Peyer's patch (tissue), 4 donors: ENCODE measurements at regions not wholly inside any gene's neighbourhood (a gene's known extent, or its start where the extent isn't known, plus 50 kb on each side); places are given as distances from the start of the nearest gene placed in this dataset.

Experiments used
- DNase-seq, 3 donors: peaks; one replicate each; pipeline ENCODE4 v3.0.0-alpha.2; 2017 to 2019
- H3K27ac ChIP-seq, 4 donors: fragments of 200-600 bp; sonication (generic); one replicate each; pipeline ENCODE4 v1.5.1; 2016 to 2019
- H3K27me3 ChIP-seq, 2 donors: fragments of 200-600 bp; sonication (generic); one replicate each; pipeline ENCODE4 v1.5.1; 2019
- H3K36me3 ChIP-seq, 3 donors: fragments of 200-600 bp; sonication (generic); one replicate each; pipeline ENCODE4 v1.5.1; 2016 to 2019
- H3K4me1 ChIP-seq, 4 donors: fragments of 200-600 bp; sonication (generic); one replicate each; pipeline ENCODE4 v1.5.1; 2016 to 2019
- H3K4me3 ChIP-seq, 4 donors: fragments of 200-600 bp; sonication (generic); 1 replicate in 3 of 4; 2 replicates in 1 of 4; pipeline ENCODE4 v1.5.1; 2016 to 2019; ENCODE audit warnings: mild to moderate bottlenecking in 1 of 4
- H3K9me3 ChIP-seq, 4 donors: fragments of 200-600 bp; sonication (generic); one replicate each; pipeline ENCODE4 v1.5.1; 2016 to 2019; ENCODE audit warnings: mild to moderate bottlenecking in 1 of 4
- POLR2A ChIP-seq, 2 donors: fragments of 450-650 bp; IDR thresholded peaks; one replicate each; pipeline ENCODE4 v1.5.1; 2017; ENCODE audit warnings: antibody characterized with exemption in 2 of 2, mild to moderate bottlenecking in 2 of 2, moderate library complexity in 2 of 2
- TF ChIP-seq, protein P1 (sequence below), 6 experiments: fragments of 450-650 bp in 4 of 6; fragments of 200-600 bp in 2 of 6; sonication (generic) in 1 of 6; IDR thresholded peaks; one replicate each; pipeline ENCODE4 v1.5.1; 2017 to 2019; ENCODE audit warnings: antibody characterized with exemption in 6 of 6, mild to moderate bottlenecking in 3 of 6, moderate library complexity in 1 of 6

DNA sequence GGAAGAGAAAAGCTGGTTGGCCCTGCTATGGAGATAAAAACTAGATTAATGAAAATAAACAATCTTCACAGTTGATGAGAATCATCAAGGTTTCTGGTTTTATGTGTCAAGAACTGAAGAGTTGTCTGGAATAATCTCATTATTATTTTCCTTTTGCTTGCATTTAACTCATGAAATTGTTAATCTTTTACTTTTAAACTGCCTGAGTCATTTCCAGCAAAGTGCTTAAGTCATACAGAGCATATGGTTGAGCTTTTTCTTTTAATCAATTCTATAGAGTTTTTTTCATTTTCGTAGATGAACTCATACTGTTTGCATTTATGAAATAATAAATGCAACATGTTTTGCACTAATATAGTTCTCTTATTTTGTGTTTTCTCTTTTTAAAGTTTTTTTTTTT is 747.9 kb downstream of the NXPH1 start:
- Histone ChIP-seq H3K4me1 (no peaks in the 10 kb centered on the region), H3K36me3 (no peaks in the 10 kb centered on the region), H3K27ac (no peak overlapping the region), H3K4me3 (no peak overlapping the region), H3K27me3 (no peaks in the 10 kb centered on the region), H3K9me3 (no peaks in the 10 kb centered on the region)
- no peak for DNase-seq
- TF ChIP-seq, protein P1, sequence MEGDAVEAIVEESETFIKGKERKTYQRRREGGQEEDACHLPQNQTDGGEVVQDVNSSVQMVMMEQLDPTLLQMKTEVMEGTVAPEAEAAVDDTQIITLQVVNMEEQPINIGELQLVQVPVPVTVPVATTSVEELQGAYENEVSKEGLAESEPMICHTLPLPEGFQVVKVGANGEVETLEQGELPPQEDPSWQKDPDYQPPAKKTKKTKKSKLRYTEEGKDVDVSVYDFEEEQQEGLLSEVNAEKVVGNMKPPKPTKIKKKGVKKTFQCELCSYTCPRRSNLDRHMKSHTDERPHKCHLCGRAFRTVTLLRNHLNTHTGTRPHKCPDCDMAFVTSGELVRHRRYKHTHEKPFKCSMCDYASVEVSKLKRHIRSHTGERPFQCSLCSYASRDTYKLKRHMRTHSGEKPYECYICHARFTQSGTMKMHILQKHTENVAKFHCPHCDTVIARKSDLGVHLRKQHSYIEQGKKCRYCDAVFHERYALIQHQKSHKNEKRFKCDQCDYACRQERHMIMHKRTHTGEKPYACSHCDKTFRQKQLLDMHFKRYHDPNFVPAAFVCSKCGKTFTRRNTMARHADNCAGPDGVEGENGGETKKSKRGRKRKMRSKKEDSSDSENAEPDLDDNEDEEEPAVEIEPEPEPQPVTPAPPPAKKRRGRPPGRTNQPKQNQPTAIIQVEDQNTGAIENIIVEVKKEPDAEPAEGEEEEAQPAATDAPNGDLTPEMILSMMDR (IDR thresholded peaks at IDR 0.05) = no peak
- no peak for TF ChIP-seq POLR2A (IDR thresholded peaks at IDR 0.05)

DNA sequence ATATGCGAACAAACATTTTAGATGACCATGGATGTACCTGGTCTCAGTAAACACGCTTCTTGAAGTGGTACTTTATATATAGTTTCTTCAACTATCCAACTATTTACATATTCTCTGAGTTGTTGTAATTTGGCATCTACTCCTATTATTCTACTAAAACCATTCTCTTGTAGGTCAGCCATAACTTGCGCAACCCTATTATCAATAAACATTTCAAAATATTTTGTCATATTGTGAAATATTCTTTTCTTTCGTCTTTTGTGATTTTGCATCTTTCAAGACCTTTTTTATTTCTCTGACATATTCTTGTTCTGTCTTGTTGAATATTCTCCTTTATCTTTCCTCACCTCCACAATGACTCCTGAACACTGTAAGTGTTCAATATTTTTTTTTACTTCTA is 753.3 kb downstream of the NXPH1 start:
- no peaks in the 10 kb centered on the region for H3K9me3 ChIP-seq
- no peaks in the 10 kb centered on the region for H3K36me3 ChIP-seq
- H3K27ac ChIP-seq = no peak overlapping the region
- no peak for DNase-seq
- H3K4me3 ChIP-seq = no peak overlapping the region
- H3K4me1 ChIP-seq = no peaks in the 10 kb centered on the region
- no peak for TF ChIP-seq POLR2A (IDR thresholded peaks at IDR 0.05)
- TF ChIP-seq, protein P1 (IDR thresholded peaks at IDR 0.05) = no peak
- no peaks in the 10 kb centered on the region for H3K27me3 ChIP-seq

DNA sequence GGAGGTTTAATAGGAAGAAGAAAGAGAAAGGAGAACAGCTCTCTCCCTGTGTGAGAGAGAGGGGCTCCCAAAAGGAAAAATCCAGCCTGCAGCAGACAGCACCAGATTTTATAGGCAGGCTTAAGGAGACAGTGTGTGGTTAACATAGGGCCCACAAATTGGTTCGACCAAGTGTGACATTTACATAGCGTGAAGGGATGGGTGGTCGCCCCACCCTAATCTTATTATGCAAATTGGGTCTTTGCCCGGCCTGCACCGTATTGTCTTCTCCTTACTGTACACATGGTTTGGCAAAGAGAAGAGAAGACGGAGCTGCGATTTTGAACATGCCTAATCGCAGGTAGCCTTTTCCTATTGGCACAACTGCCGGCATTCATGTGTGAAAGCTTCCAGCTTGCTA is 756.3 kb downstream of the NXPH1 start:
- H3K27me3 ChIP-seq = no peaks in the 10 kb centered on the region
- no peak overlapping the region for H3K4me3 ChIP-seq
- H3K27ac ChIP-seq = no peak overlapping the region
- no peaks in the 10 kb centered on the region for H3K4me1 ChIP-seq
- H3K9me3 ChIP-seq = no peaks in the 10 kb centered on the region
- no peak for DNase-seq
- TF ChIP-seq, protein P1 (IDR thresholded peaks at IDR 0.05) = no peak
- no peak for TF ChIP-seq POLR2A (IDR thresholded peaks at IDR 0.05)
- no peaks in the 10 kb centered on the region for H3K36me3 ChIP-seq

DNA sequence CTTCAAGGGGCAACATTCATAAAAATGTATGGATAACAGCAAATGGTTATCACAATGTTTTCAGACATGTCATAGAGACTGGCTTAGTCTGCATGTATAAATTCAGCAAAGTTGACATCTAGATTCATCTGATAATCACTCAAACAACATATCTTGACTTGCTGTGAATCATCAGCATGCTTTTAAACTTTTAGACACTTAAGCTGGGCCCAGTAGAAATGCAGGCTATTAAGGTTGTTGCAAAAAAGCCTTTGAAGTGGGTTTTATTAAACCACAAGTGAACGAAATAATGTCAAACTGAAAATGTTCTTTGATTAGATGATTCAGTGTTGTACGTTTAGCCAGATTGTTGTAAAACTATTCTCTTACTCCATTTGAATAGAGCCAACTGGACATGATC is 759.6 kb downstream of the NXPH1 start:
- Histone ChIP-seq H3K4me3 (no peak overlapping the region), H3K27me3 (no peaks in the 10 kb centered on the region), H3K4me1 (no peaks in the 10 kb centered on the region), H3K9me3 (no peaks in the 10 kb centered on the region), H3K27ac (no peak overlapping the region), H3K36me3 (no peaks in the 10 kb centered on the region)
- no peak for DNase-seq
- no peak for TF ChIP-seq POLR2A (IDR thresholded peaks at IDR 0.05)
- TF ChIP-seq, protein P1 (IDR thresholded peaks at IDR 0.05) = no peak

DNA sequence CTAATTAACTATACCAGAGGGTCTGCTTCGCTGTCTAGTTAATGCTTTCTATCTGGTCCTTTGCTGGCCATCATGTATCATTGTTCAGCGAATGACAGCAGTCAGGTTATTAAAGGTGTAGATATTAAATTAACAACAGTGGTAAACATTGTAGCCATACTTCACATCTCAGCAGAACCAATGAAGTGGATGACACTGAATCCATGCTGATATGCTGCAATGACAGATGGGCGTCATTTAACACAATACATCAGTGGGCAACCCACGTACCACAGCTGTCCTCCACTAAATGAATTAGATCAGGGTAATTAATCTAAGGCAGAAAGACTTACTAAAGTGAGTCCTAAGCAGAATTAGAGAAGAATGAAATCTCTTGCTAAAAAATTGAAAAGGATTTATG is 767.2 kb downstream of the NXPH1 start:
- Histone ChIP-seq H3K4me3 (no peak overlapping the region), H3K4me1 (no peaks in the 10 kb centered on the region), H3K27ac (no peak overlapping the region), H3K9me3 (no peaks in the 10 kb centered on the region), H3K36me3 (no peaks in the 10 kb centered on the region), H3K27me3 (no peaks in the 10 kb centered on the region)
- no peak for DNase-seq
- no peak for TF ChIP-seq POLR2A (IDR thresholded peaks at IDR 0.05)
- TF ChIP-seq, protein P1 (IDR thresholded peaks at IDR 0.05) = no peak

DNA sequence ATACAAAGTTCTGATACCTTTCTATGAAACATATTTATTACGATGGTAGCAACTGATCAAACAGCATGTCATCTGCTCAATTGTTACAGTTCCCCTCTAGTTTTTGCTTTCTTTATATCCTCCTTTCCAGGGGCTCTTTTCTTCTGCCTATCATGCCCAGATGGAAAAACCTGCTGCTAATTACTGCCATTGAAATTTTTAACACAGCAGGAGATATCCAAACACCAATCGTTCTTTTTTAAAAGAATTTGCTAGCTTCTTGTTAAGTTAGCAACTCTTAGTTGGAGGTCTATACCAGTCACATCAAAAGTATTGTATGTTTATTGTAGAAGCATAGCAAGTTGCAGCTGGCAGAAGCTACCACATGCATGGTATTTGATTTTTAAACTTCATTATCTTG is 768.5 kb downstream of the NXPH1 start:
- H3K4me1 ChIP-seq = no peaks in the 10 kb centered on the region
- no peak for DNase-seq
- no peak overlapping the region for H3K4me3 ChIP-seq
- TF ChIP-seq, protein P1 (IDR thresholded peaks at IDR 0.05) = no peak
- TF ChIP-seq POLR2A (IDR thresholded peaks at IDR 0.05) = no peak
- no peak overlapping the region for H3K27ac ChIP-seq
- H3K9me3 ChIP-seq = no peaks in the 10 kb centered on the region
- no peaks in the 10 kb centered on the region for H3K27me3 ChIP-seq
- H3K36me3 ChIP-seq = no peaks in the 10 kb centered on the region
